ENCODE measurements at regions not wholly inside any gene's neighbourhood (a gene's known extent, or its start where the extent isn't known, plus 50 kb on each side); places are given as distances from the start of the nearest gene placed in this dataset.

- TF ChIP-seq CTCF (IDR thresholded peaks at IDR 0.05; ENCODE audit: unreplicated experiment in 3 of 3): no peak
- Mint-ChIP-seq H3K4me3 (no peak overlapping the region), H3K36me3 (ENCODE audit: low read depth) (no peaks in the 10 kb centered on the region), H3K9me3 (no peaks in the 10 kb centered on the region), H3K27ac (peak overlapping the region in 1 of 3 experiments; percentile 31), H3K27me3 (ENCODE audit: low read depth) (no peaks in the 10 kb centered on the region), H3K4me1 (peaks cover 38% of the 10 kb centered on the region)
Measured at GRCh38 chr4:153904011-153904410, 115.1 kb upstream of the SFRP2 start.

GRCh38 chr4:153901220-153901619 lies 112.3 kb upstream of the SFRP2 start:
- H3K27me3 Mint-ChIP-seq (ENCODE audit: low read depth): no peaks in the 10 kb centered on the region
- H3K36me3 Mint-ChIP-seq (ENCODE audit: low read depth): no peaks in the 10 kb centered on the region
- TF ChIP-seq CTCF (IDR thresholded peaks at IDR 0.05; ENCODE audit: unreplicated experiment in 3 of 3): no peak
- H3K27ac Mint-ChIP-seq: no peak overlapping the region
- H3K4me3 Mint-ChIP-seq: no peak overlapping the region
- H3K9me3 Mint-ChIP-seq: no peaks in the 10 kb centered on the region
- H3K4me1 Mint-ChIP-seq: peaks cover 18% of the 10 kb centered on the region

GRCh38 chr4:153900426-153900825 lies 111.5 kb upstream of the SFRP2 start:
- no peaks in the 10 kb centered on the region for H3K9me3 Mint-ChIP-seq
- TF ChIP-seq CTCF (IDR thresholded peaks at IDR 0.05; ENCODE audit: unreplicated experiment in 3 of 3): no peak
- H3K4me1 Mint-ChIP-seq: peaks cover 14% of the 10 kb centered on the region
- no peak overlapping the region for H3K4me3 Mint-ChIP-seq
- H3K27me3 Mint-ChIP-seq (ENCODE audit: low read depth): no peaks in the 10 kb centered on the region
- no peaks in the 10 kb centered on the region for H3K36me3 Mint-ChIP-seq (ENCODE audit: low read depth)
- H3K27ac Mint-ChIP-seq: no peak overlapping the region

- Mint-ChIP-seq H3K36me3 (ENCODE audit: low read depth) (no peaks in the 10 kb centered on the region), H3K4me3 (no peak overlapping the region), H3K27ac (peak overlapping the region in 2 of 3 experiments; percentile 22 to 38), H3K4me1 (peaks cover 6% of the 10 kb centered on the region), H3K9me3 (no peaks in the 10 kb centered on the region), H3K27me3 (ENCODE audit: low read depth) (no peaks in the 10 kb centered on the region)
- TF ChIP-seq CTCF (IDR thresholded peaks at IDR 0.05; ENCODE audit: unreplicated experiment in 3 of 3): no peak
Measured at GRCh38 chr4:153890761-153891160, 101.9 kb upstream of the SFRP2 start.

GRCh38 chr4:153887217-153887616 lies 98.3 kb upstream of the SFRP2 start:
- H3K4me1 Mint-ChIP-seq: peaks cover 6% of the 10 kb centered on the region
- H3K4me3 Mint-ChIP-seq: no peak overlapping the region
- H3K9me3 Mint-ChIP-seq: no peaks in the 10 kb centered on the region
- no peak for TF ChIP-seq CTCF (IDR thresholded peaks at IDR 0.05; ENCODE audit: unreplicated experiment in 3 of 3)
- H3K27ac Mint-ChIP-seq: no peak overlapping the region
- no peaks in the 10 kb centered on the region for H3K27me3 Mint-ChIP-seq (ENCODE audit: low read depth)
- no peaks in the 10 kb centered on the region for H3K36me3 Mint-ChIP-seq (ENCODE audit: low read depth)

GRCh38 chr4:153884325-153884724 lies 95.4 kb upstream of the SFRP2 start:
- H3K36me3 Mint-ChIP-seq (ENCODE audit: low read depth): peaks cover 10% of the 10 kb centered on the region
- peaks cover 6% of the 10 kb centered on the region for H3K4me1 Mint-ChIP-seq
- peaks cover 24% of the 10 kb centered on the region for H3K9me3 Mint-ChIP-seq
- no peak for TF ChIP-seq CTCF (IDR thresholded peaks at IDR 0.05; ENCODE audit: unreplicated experiment in 3 of 3)
- H3K4me3 Mint-ChIP-seq: no peak overlapping the region
- H3K27ac Mint-ChIP-seq: no peak overlapping the region
- H3K27me3 Mint-ChIP-seq (ENCODE audit: low read depth): no peaks in the 10 kb centered on the region
